Endothelial cell (in vitro differentiated cells): ENCODE measurements at regions not wholly inside any gene's neighbourhood (a gene's known extent, or its start where the extent isn't known, plus 50 kb on each side); places are given as distances from the start of the nearest gene placed in this dataset.

ENCODE experiments used
- DNase-seq: peaks from one replicate; pipeline ENCODE4 v3.0.0; 2021; ENCODE audit warnings: low spot score
- H3K27ac Mint-ChIP-seq: one replicate; pipeline ENCODE4 v1.8.0; 2021; ENCODE audit warnings: mixed read lengths, inconsistent platforms; ENCODE audit not compliant: unreplicated experiment
- H3K27me3 Mint-ChIP-seq: one replicate; pipeline ENCODE4 v1.8.0; 2021; ENCODE audit warnings: mild to moderate bottlenecking, moderate library complexity, mixed read lengths, inconsistent platforms; ENCODE audit not compliant: unreplicated experiment
- H3K36me3 Mint-ChIP-seq: one replicate; pipeline ENCODE4 v1.8.0; 2021; ENCODE audit warnings: mild to moderate bottlenecking, low read depth, mixed read lengths, inconsistent platforms; ENCODE audit not compliant: unreplicated experiment
- H3K4me1 Mint-ChIP-seq: one replicate; pipeline ENCODE4 v1.8.0; 2021; ENCODE audit warnings: mild to moderate bottlenecking, mixed read lengths, inconsistent platforms; ENCODE audit not compliant: unreplicated experiment
- H3K4me3 Mint-ChIP-seq: one replicate; pipeline ENCODE4 v1.8.0; 2021; ENCODE audit warnings: mild to moderate bottlenecking, mixed read lengths, inconsistent platforms; ENCODE audit not compliant: unreplicated experiment
- H3K9me3 Mint-ChIP-seq: one replicate; pipeline ENCODE4 v1.8.0; 2021; ENCODE audit warnings: mixed read lengths, inconsistent platforms; ENCODE audit not compliant: unreplicated experiment
- CTCF ChIP-seq: fragments of 200-600 bp; sonication (generic); IDR thresholded peaks from one replicate; pipeline ENCODE4 v1.5.0; 2021; ENCODE audit warnings: antibody characterized with exemption; ENCODE audit not compliant: unreplicated experiment

GRCh38 chr16:25390761-25391160 is 133.1 kb upstream of the ZKSCAN2 start:
- Mint-ChIP-seq H3K27ac (no peak overlapping the region), H3K36me3 (no peaks in the 10 kb centered on the region), H3K4me1 (no peaks in the 10 kb centered on the region), H3K9me3 (no peaks in the 10 kb centered on the region), H3K4me3 (no peak overlapping the region), H3K27me3 (no peaks in the 10 kb centered on the region)
- DNase-seq, result no peak
- no peak for TF ChIP-seq CTCF

GRCh38 chr16:25374556-25374955 is 116.9 kb upstream of the ZKSCAN2 start:
- no peaks in the 10 kb centered on the region for H3K9me3 Mint-ChIP-seq
- peaks cover 3% of the 10 kb centered on the region for H3K27me3 Mint-ChIP-seq
- H3K4me3 Mint-ChIP-seq, result no peak overlapping the region
- H3K27ac Mint-ChIP-seq, result no peak overlapping the region
- no peaks in the 10 kb centered on the region for H3K4me1 Mint-ChIP-seq
- H3K36me3 Mint-ChIP-seq, result no peaks in the 10 kb centered on the region
- DNase-seq, result no peak
- no peak for TF ChIP-seq CTCF

GRCh38 chr16:25372716-25373115 is 115.1 kb upstream of the ZKSCAN2 start:
- H3K4me3 Mint-ChIP-seq, result no peak overlapping the region
- no peak for TF ChIP-seq CTCF
- no peak for DNase-seq
- no peaks in the 10 kb centered on the region for H3K9me3 Mint-ChIP-seq
- H3K27ac Mint-ChIP-seq, result no peak overlapping the region
- H3K4me1 Mint-ChIP-seq, result no peaks in the 10 kb centered on the region
- H3K36me3 Mint-ChIP-seq, result no peaks in the 10 kb centered on the region
- H3K27me3 Mint-ChIP-seq, result peaks cover 3% of the 10 kb centered on the region

- TF ChIP-seq CTCF, result no peak
- DNase-seq, result no peak
- no peaks in the 10 kb centered on the region for H3K9me3 Mint-ChIP-seq
- H3K27me3 Mint-ChIP-seq, result peaks cover 3% of the 10 kb centered on the region
- H3K36me3 Mint-ChIP-seq, result no peaks in the 10 kb centered on the region
- H3K4me1 Mint-ChIP-seq, result peaks cover 4% of the 10 kb centered on the region
- no peak overlapping the region for H3K4me3 Mint-ChIP-seq
- H3K27ac Mint-ChIP-seq, result no peak overlapping the region
These were observed 113.7 kb upstream of the ZKSCAN2 start for GRCh38 chr16:25371342-25371741.

GRCh38 chr16:25370541-25370940 is 112.9 kb upstream of the ZKSCAN2 start:
- H3K36me3 Mint-ChIP-seq, result no peaks in the 10 kb centered on the region
- H3K4me3 Mint-ChIP-seq, result no peak overlapping the region
- H3K4me1 Mint-ChIP-seq, result peaks cover 6% of the 10 kb centered on the region
- H3K27ac Mint-ChIP-seq, result no peak overlapping the region
- H3K9me3 Mint-ChIP-seq, result no peaks in the 10 kb centered on the region
- H3K27me3 Mint-ChIP-seq, result peaks cover 3% of the 10 kb centered on the region
- no peak for TF ChIP-seq CTCF
- no peak for DNase-seq
